B cell (primary cell): ENCODE measurements at regions not wholly inside any gene's neighbourhood (a gene's known extent, or its start where the extent isn't known, plus 50 kb on each side); places are given as distances from the start of the nearest gene placed in this dataset.

Source experiments
- ATAC-seq: fragments of 200-7000 bp; cut with Tn5 transposase; one replicate; pipeline ENCODE4 v1.10.0; 2021; ENCODE audit warnings: low read depth, mild to moderate bottlenecking, moderate number of reproducible peaks, moderate library complexity
- CTCF ChIA-PET: fragments of 350-600 bp; sonication (Branson Sonifier 250); formaldehyde crosslinking; loops from one replicate; lab custom pipeline; 2021; ENCODE audit warnings: antibody characterized with exemption, inconsistent platforms; lab: Charles Lee
- POLR2A ChIA-PET: fragments of 350-600 bp; sonication (Branson Sonifier 250); formaldehyde crosslinking; loops from one replicate; lab custom pipeline; 2021; ENCODE audit warnings: antibody characterized with exemption; lab: Charles Lee
- DNase-seq: peaks from one replicate; pipeline ENCODE4 v3.0.0; 2013
- H2AFZ ChIP-seq: 2 replicates; pipeline ENCODE4 v1.6.1; 2012; ENCODE audit warnings: mild to moderate bottlenecking, low read depth, low read length; ENCODE audit not compliant: insufficient read depth, poor library complexity, severe bottlenecking
- H3K27ac ChIP-seq, 2 donors: 1 replicate in 1 of 2; 2 replicates in 1 of 2; pipeline ENCODE4 v1.5.1; 2012 to 2013; ENCODE audit warnings: low read length in 2 of 2, mild to moderate bottlenecking in 2 of 2, moderate library complexity in 1 of 2
- H3K27me3 ChIP-seq, 4 experiments: fragments of 200-600 bp in 1 of 4; sonication (generic) in 1 of 4; replicated peaks in 1 of 4; 1 replicate in 2 of 4; 2 replicates in 2 of 4; pipeline versions ENCODE4 v1.6.1 to v1.7.0; 2013 to 2016; ENCODE audit warnings: low read length in 3 of 4, mild to moderate bottlenecking in 2 of 4, mixed read lengths in 1 of 4, moderate library complexity in 1 of 4; ENCODE audit not compliant: insufficient read depth in 4 of 4, control insufficient read depth in 3 of 4; ENCODE audit errors: control extremely low read depth in 1 of 4
- H3K36me3 ChIP-seq, 2 experiments: replicated peaks in 1 of 2; 1 replicate in 1 of 2; 2 replicates in 1 of 2; pipeline versions ENCODE4 v1.6.1 to v1.7.1; 2013; ENCODE audit warnings: low read length in 1 of 2; ENCODE audit not compliant: insufficient read depth in 2 of 2, control insufficient read depth in 1 of 2; ENCODE audit errors: control extremely low read depth in 1 of 2, extremely low read depth in 1 of 2
- H3K4me1 ChIP-seq, 2 donors: fragments of 200-600 bp in 1 of 2; sonication (generic) in 1 of 2; 1 replicate in 1 of 2; 2 replicates in 1 of 2; pipeline versions ENCODE4 v1.5.1 to v1.6.1; 2013 to 2017; ENCODE audit warnings: low read length in 2 of 2; ENCODE audit not compliant: control insufficient read depth in 2 of 2, insufficient read depth in 2 of 2
- H3K4me2 ChIP-seq: replicated peaks from 2 replicates; pipeline ENCODE3; 2012; ENCODE audit warnings: mild to moderate bottlenecking, low read depth, low read length; ENCODE audit not compliant: poor library complexity, severe bottlenecking
- H3K4me3 ChIP-seq, 5 experiments: fragments of 200-600 bp in 1 of 5; sonication (generic) in 1 of 5; 1 replicate in 3 of 5; 2 replicates in 2 of 5; pipeline versions ENCODE4 v1.5.1 to v1.7.0; 2011 to 2016; ENCODE audit warnings: low read length in 4 of 5, mild to moderate bottlenecking in 4 of 5, low read depth in 2 of 5, control low read depth in 1 of 5, moderate library complexity in 1 of 5; ENCODE audit not compliant: insufficient read depth in 1 of 5; ENCODE audit errors: control extremely low read depth in 1 of 5, extremely low read depth in 1 of 5
- H3K79me2 ChIP-seq: fragments of 200-600 bp; sonication (generic); one replicate; pipeline ENCODE4 v1.6.0; 2016; ENCODE audit warnings: low read length; ENCODE audit not compliant: control insufficient read depth, insufficient read depth
- H3K9ac ChIP-seq: fragments of 200-600 bp; sonication (generic); 2 replicates; pipeline ENCODE4 v1.6.1; 2017; ENCODE audit warnings: mild to moderate bottlenecking, low read length, moderate library complexity
- H3K9me3 ChIP-seq, 3 donors: one replicate each; pipeline versions ENCODE4 v1.6.1 to v1.7.1; 2013; ENCODE audit warnings: low read length in 2 of 3; ENCODE audit not compliant: control insufficient read depth in 2 of 3, insufficient read depth in 1 of 3; ENCODE audit errors: control extremely low read depth in 1 of 3
- H4K20me1 ChIP-seq: 2 replicates; pipeline ENCODE4 v1.6.0; 2012; ENCODE audit warnings: mild to moderate bottlenecking, low read length; ENCODE audit not compliant: insufficient read depth, control insufficient read depth, poor library complexity, severe bottlenecking
- H3K27ac Mint-ChIP-seq: one replicate; pipeline ENCODE4 v1.8.0; 2021; ENCODE audit warnings: mixed read lengths
- H3K27me3 Mint-ChIP-seq: one replicate; pipeline ENCODE4 v1.8.0; 2021; ENCODE audit warnings: mixed read lengths
- H3K4me1 Mint-ChIP-seq: one replicate; pipeline ENCODE4 v1.8.0; 2021; ENCODE audit warnings: mixed read lengths
- H3K4me3 Mint-ChIP-seq: one replicate; pipeline ENCODE4 v1.8.0; 2021; ENCODE audit warnings: mixed read lengths
- H3K9me3 Mint-ChIP-seq: one replicate; pipeline ENCODE4 v1.8.0; 2022; ENCODE audit warnings: mixed read lengths; ENCODE audit not compliant: insufficient read depth
- EZH2 ChIP-seq: IDR thresholded peaks from 2 replicates; pipeline ENCODE4 v1.6.1; 2012; ENCODE audit warnings: borderline replicate concordance, low read depth, mild to moderate bottlenecking, moderate library complexity, low read length; ENCODE audit not compliant: insufficient read depth, poor library complexity, severe bottlenecking
- WGBS: methylation state at CpG from one replicate; pipeline ENCODE4 v1.1.5; 2013; ENCODE audit warnings: missing lambda C conversion rate; ENCODE audit not compliant: insufficient coverage; 5-methylcytosine and 5-hydroxymethylcytosine counted together
- intact Hi-C: fragments of 100-400 bp; cut with micrococcal nuclease; formaldehyde crosslinking; loops from one replicate; pipeline ENCODE4 v1.10.0; 2022
- TF ChIP-seq, protein P1 (sequence below): fragments of 200-600 bp; IDR thresholded peaks from one replicate; pipeline ENCODE4 v1.8.0; 2022; ENCODE audit warnings: antibody characterized with exemption, mild to moderate bottlenecking

DNA sequence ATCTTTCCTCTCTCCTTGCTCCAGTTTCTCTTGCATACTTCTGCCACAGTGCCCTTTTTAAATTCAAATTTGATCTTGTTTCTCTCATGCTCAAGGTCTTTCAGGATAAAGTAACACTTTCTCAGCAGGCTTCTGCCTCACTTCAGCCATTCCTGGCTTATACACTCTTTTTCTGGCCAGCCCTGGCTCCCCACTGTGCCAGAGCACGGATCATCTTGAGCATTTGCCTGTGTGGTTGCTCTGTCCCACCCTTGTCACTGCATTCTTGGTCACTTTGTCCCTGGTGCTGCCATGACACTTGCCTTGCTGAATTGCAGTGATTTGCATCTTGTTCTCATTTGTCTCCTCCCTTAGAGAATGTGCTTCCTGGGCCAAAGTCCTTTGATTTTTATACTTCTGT lies 634.3 kb downstream of the TMEM182 start:
- H3K27me3 ChIP-seq = no peaks in the 10 kb centered on the region
- H3K36me3 ChIP-seq = no peaks in the 10 kb centered on the region
- intact Hi-C loops = no loop called here
- Mint-ChIP-seq H3K9me3 (no peaks in the 10 kb centered on the region), H3K4me1 (no peaks in the 10 kb centered on the region), H3K27ac (no peak overlapping the region), H3K27me3 (no peaks in the 10 kb centered on the region), H3K4me3 (no peak overlapping the region)
- no peaks in the 10 kb centered on the region for H3K4me1 ChIP-seq
- H4K20me1 ChIP-seq = no peaks in the 10 kb centered on the region
- peaks cover 0 to 6% (median 0%) of the 10 kb centered on the region in 3 donors for H3K9me3 ChIP-seq
- H3K79me2 ChIP-seq = no peaks in the 10 kb centered on the region
- no peak overlapping the region for H3K4me3 ChIP-seq
- no peak overlapping the region for H3K9ac ChIP-seq
- CTCF ChIA-PET = no interaction called here
- TF ChIP-seq, protein P1, sequence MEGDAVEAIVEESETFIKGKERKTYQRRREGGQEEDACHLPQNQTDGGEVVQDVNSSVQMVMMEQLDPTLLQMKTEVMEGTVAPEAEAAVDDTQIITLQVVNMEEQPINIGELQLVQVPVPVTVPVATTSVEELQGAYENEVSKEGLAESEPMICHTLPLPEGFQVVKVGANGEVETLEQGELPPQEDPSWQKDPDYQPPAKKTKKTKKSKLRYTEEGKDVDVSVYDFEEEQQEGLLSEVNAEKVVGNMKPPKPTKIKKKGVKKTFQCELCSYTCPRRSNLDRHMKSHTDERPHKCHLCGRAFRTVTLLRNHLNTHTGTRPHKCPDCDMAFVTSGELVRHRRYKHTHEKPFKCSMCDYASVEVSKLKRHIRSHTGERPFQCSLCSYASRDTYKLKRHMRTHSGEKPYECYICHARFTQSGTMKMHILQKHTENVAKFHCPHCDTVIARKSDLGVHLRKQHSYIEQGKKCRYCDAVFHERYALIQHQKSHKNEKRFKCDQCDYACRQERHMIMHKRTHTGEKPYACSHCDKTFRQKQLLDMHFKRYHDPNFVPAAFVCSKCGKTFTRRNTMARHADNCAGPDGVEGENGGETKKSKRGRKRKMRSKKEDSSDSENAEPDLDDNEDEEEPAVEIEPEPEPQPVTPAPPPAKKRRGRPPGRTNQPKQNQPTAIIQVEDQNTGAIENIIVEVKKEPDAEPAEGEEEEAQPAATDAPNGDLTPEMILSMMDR = no peak
- no peak for TF ChIP-seq EZH2
- 23% methylated on average over 1 of the region's 1 CpG for WGBS
- DNase-seq = no peak
- POLR2A ChIA-PET = no interaction called here
- no peak overlapping the region for H3K27ac ChIP-seq
- no peak for ATAC-seq
- H2AFZ ChIP-seq = no peak overlapping the region
- H3K4me2 ChIP-seq = no peak overlapping the region

GRCh38 chr2:103401621-103402020 lies 639.8 kb downstream of the TMEM182 start:
- Histone ChIP-seq H3K27me3 (no peaks in the 10 kb centered on the region), H2AFZ (no peak overlapping the region), H3K79me2 (no peaks in the 10 kb centered on the region), H3K27ac (no peak overlapping the region), H3K4me1 (no peaks in the 10 kb centered on the region), H3K4me3 (no peak overlapping the region), H3K9ac (no peak overlapping the region), H4K20me1 (no peaks in the 10 kb centered on the region), H3K9me3 (no peaks in the 10 kb centered on the region), H3K4me2 (no peak overlapping the region), H3K36me3 (no peaks in the 10 kb centered on the region)
- Mint-ChIP-seq H3K4me3 (no peak overlapping the region), H3K27me3 (no peaks in the 10 kb centered on the region), H3K27ac (no peak overlapping the region), H3K9me3 (no peaks in the 10 kb centered on the region), H3K4me1 (no peaks in the 10 kb centered on the region)
- POLR2A ChIA-PET = no interaction called here
- CTCF ChIA-PET = no interaction called here
- ATAC-seq (no peak), DNase-seq (no peak)
- TF ChIP-seq, protein P1 = no peak
- no peak for TF ChIP-seq EZH2
- WGBS = 40% methylated on average over 2 of the region's 4 CpGs
- intact Hi-C loops = no loop called here
